ENCODE measurements at regions not wholly inside any gene's neighbourhood (a gene's known extent, or its start where the extent isn't known, plus 50 kb on each side); places are given as distances from the start of the nearest gene placed in this dataset.

- DNase-seq: no peak
Observed at GRCh38 chr16:49021136-49021535, 260.5 kb downstream of the CBLN1 start.

- no peak for DNase-seq
Observed at GRCh38 chr16:49020436-49020835, 261.2 kb downstream of the CBLN1 start.

DNA sequence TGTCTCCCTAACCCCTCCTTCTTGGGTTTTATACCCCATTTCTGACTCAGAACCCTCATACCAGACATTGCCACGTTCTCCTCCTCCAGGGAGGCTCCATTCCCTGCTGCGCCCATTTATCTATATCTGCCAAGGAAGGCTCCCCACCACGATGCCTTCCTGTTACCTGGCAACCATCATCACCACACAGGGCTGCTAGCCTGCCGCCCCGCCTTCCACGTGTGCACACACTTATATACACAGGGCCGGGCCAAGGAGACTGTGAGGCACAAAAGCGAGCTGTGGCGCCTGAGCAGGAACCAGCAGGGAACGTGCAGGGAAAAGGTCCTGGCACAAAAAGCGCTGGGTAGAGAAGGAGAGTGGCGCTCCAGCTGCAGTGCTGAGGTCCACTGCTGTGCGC, 261.8 kb downstream of the CBLN1 start:
- DNase-seq: no peak

- no peak for DNase-seq
Observed at GRCh38 chr16:49019081-49019633, 262.5 kb downstream of the CBLN1 start.

- DNase-seq: no peak
Observed at GRCh38 chr16:49018259-49018931, 263.2 kb downstream of the CBLN1 start.

DNA sequence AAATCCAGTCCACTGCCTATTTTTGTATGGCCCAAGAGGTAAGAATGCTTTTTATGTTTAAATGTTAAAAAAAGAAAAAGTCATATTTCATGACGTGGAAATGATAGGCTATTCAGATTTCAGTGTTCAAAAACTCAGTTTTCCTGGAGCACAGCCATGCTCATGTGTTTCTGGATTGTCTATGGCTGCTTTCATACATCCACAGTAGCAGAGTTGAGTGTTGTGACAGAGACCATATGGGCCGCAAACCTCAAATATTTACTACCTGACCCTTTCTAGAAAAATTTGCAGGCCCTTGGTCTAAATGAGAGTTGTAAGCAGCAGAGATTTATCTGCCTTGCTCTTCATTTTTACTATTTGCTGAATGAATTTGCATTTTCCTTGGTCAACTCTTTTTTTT, 264.1 kb downstream of the CBLN1 start:
- DNase-seq: no peak

GRCh38 chr16:49016461-49016860, 265.2 kb downstream of the CBLN1 start:
- DNase-seq: no peak

DNA sequence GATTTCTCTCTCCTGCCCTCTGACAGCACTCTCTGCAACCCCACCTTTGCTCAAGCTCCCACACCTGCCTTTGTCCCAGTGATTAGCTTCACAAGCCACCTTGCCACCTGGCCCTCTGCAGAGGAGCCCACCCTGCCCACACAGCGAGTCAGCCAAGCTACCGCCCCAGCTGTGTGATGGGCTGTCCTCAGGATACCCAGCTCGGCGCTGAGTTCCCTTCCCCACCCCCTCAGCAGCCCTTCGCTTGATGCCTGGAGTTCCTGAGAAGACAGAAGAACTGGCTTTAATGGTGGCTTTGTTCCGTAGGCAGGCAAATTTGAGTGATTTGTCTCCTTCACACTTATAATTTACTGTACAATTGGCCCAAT, 266.4 kb downstream of the CBLN1 start:
- no peak for DNase-seq

- DNase-seq: no peak
Observed at GRCh38 chr16:49014277-49015224, 267.1 kb downstream of the CBLN1 start.

DNA sequence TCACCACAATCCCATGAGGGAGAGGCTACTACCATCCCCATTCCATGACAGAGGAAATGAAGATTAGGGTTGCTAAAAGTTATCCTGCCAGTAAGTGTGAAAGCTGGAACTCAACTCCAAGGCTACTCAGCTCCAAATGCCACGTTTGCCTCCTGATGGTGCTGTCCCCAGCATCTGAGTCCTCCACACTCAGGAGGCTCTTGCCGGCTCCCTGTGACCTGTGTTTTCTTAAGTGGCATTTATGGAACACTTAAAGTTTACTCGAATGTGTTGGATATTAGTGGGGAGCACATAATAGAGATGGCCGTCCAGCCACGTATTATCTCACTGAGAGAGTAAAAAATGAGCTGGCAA, 267.9 kb downstream of the CBLN1 start:
- DNase-seq: no peak

DNA sequence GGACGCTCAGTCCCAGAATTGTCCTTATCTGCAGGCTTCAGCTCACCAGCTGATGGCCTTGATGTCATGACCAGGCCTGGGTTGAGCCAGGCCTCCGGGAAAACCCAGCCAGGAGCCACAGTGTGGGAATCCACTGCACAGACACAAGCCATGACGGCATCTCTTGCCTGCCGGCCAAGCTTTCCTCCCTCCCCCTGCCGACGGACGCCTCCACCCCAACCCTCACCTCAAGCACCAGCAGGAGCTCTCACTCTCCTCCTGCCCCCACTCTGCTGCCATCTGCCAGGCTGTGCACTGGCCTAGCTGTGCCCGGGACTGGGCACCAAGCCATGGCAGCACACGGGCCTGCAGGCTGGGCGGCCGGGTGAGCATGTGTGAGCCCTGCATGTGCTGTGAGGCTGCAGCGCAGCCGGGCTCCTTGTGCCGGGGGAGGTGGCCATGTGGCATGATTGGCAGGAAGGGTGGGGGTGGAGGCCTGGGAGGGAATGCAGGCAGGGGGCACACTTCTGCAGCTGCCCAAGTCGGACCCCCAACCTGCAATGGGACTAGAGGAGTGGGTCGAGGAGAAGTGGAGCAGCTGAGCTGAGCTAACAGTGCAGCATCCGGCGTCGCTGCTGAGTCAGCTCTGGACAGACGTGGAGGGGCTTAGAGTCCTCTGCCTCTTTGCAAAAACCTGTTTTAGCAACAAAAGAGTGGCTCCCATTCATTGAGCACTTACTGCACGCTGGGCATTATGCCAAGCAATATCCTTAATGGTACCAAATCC, 268.5 kb downstream of the CBLN1 start:
- no peak for DNase-seq

- DNase-seq: no peak
Observed at GRCh38 chr16:49011901-49012300, 269.7 kb downstream of the CBLN1 start.

- DNase-seq: no peak
Observed at GRCh38 chr16:49010879-49011278, 270.8 kb downstream of the CBLN1 start.

DNA sequence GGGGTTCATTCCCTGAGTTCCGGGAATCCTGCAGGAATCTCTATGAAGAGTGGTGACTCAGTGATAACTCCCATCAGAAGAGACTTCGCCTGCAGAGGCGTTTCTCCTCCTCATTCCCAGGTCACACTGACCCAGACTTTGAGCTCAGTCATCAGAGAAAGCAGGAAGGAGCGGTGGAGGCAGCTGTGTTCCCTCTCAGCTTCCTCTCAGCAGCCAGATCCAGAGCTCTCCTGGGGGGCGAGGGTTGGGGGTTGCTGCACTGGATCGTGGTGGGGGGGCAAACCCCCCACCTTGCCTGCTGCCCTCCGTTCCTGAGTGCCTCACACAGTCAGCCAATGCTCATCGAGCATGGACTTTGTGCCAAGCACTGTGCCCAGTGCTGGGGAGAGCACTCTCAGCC, 271.2 kb downstream of the CBLN1 start:
- no peak for DNase-seq

- no peak for DNase-seq
Observed at GRCh38 chr16:49009204-49009603, 272.4 kb downstream of the CBLN1 start.

DNA sequence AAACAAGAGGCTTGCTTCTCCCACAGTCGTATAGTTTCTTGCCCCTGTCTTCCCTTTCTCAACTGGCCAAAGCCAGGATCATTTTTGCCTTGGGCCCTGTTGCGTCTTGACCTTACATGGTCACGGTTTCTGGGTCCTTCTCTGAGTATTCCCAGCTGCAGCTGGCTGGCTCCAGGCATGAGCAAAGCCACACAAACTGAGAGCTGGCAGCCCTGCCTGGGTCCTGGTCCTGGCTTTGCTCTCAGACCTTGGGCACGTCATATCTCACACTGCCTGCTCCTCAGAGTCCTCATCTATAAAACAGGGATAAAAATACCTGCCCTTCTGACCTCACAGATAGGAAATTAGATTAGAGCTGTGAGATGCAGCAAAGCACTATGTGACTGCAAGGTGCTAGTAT, 277.6 kb downstream of the CBLN1 start:
- DNase-seq: no peak

GRCh38 chr16:49003022-49003421, 278.6 kb downstream of the CBLN1 start:
- no peak for DNase-seq

GRCh38 chr16:49000594-49000993, 281.0 kb downstream of the CBLN1 start:
- DNase-seq: no peak

GRCh38 chr16:48999508-48999907, 282.1 kb downstream of the CBLN1 start:
- DNase-seq: no peak

GRCh38 chr16:48999044-48999443, 282.6 kb downstream of the CBLN1 start:
- DNase-seq: no peak

- DNase-seq: no peak
Observed at GRCh38 chr16:48997946-48998345, 283.7 kb downstream of the CBLN1 start.

- DNase-seq: no peak
Observed at GRCh38 chr16:48997081-48997615, 284.5 kb downstream of the CBLN1 start.

DNA sequence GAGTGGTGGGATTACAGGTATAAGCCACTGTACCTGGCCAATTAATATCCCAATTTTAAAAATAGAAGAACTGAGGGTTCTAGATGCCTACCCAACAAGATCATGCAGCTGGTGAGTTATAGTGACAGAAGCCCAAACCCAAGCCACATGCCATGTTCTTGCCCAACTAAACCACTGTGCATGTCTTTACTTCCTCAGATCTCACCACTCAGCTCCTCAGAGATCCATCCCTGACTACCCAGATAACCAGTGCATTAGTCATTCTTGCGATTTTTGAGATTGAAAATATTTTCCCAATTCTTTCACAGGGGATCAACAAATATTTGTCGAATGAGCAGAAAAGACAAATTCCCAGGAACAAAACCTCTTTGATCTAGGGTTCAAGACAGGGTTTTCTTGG, 303.1 kb downstream of the CBLN1 start:
- no peak for DNase-seq
